ENCODE measurements at regions not wholly inside any gene's neighbourhood (a gene's known extent, or its start where the extent isn't known, plus 50 kb on each side); places are given as distances from the start of the nearest gene placed in this dataset.

DNA sequence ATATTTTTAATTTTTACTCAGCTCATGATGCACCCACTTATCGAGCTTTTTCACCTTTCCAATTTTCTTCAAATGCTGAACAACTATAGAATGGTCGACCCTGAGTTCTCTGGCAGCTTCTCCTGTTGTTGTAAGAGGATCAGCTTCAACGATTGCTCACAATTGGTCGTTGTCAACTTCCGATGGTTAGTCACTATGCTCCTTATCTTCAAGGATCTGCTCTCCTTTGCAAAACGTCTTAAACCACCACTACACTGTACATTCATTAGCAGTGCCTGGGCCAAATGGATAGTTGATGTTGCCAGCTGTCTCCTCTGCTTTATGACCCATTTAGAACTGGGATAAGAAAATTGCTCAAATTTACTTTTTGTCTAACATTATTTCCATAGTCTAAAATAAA is 385.9 kb upstream of the LYPLAL1 start:
- intact Hi-C loops (cut with DNase I) = no loop called here
- DNase-seq (ENCODE audit: low spot score) = no peak

DNA sequence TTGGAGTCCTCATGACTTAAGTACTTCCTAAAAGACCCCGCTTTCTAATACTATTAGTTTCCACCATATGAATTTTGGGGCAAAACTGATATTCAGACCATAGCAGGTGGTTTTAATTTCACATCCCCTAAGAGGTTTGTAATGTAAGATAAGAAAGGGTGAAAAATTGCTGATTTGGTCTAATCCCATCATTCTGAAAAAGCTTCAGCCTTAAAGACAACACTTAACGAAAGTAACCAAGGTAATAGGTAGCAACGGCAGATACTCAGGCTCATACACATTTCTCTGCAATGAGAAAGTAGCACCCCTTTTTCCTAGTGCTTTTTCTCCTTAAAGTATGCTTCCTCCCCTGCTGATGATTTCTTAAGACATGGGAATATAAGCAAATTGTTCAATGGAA is 376.9 kb upstream of the LYPLAL1 start:
- intact Hi-C loops (cut with DNase I) = no loop called here
- DNase-seq (ENCODE audit: low spot score) = no peak

DNA sequence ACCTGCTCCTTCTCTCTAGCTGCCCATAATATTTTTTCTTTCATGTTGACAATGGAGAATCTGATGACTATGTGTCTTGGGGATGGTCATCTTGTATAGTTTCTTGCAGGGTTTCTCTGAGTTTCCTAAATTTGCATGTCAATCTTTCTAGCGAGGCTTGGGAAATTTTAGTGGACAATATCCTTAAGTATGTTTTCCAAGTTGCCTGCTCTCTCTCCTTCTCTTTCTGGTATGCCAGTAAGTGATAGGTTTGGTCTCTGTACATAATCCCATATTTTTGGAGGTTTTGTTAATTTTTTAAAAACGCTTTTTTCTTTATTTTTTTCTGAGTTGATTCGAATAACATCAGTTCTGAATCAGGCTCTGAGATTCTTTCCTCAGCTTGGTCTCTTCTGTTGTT is 370.9 kb upstream of the LYPLAL1 start:
- DNase-seq (ENCODE audit: low spot score) = no peak
- intact Hi-C loops (cut with DNase I) = no loop called here

DNA sequence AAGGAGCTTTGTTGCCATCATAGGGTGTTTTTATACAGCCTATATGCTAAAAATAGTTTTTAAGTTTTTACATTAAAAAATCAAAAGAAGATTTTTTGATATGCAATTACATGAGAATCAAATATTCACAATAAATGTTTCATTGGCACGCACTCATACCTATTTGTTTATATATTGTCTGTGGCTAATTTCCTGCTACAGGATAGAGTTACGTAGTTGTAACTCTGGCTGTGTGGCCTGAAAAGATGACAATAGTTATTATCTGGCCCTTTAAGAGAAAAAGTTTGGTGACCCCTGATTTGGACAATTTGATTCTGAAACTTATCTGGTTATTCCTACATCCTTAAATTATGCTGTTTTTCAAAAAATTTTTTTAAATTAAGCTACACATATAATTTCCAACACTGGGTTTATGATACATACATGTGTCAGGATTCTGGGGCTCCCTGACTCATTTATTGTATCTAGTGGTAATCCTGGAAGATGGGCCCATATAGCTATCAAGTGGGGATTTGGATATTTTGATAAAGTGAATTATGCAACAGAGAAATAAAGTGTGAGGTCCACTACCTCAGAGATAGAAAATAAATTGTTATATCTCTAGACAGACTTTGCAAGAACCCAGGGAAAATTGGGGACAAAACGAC is 370.2 kb upstream of the LYPLAL1 start:
- no peak for DNase-seq (ENCODE audit: low spot score)
- intact Hi-C loops (cut with DNase I) = no loop called here

DNA sequence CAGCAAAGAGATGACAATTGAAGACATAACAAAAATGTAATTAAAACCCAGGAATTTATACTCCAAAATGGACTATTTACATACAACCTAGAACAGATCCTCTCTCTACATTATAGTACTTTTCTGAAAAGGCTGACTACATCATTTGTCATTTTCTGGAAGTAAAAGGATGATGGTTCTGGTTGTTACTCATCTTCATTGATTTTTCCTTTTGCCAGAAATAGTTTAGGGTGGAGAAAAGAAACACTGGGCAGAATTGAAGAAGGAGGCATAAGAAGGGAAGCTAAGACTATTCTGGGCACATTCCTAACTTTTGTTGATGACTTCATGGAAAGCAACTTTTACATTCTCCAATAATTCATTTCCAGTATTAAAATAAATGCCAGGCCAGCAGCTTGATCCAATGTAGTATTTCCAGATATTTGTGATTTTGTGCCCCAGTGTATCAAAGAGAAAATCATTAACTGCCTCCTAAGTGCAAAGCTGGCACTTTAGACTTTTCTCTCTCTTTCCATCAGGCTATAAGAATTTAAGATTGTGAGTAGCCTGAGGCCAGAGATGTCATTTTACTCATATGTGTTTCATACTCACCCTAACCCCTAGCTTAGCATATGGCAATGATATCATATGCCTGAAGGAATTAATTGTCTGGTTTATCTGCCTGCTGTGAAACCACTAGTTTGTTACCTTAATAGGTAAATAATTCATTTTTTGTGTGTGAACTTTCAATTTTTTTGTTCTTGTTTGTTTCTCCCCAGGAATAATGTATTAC is 369.5 kb upstream of the LYPLAL1 start:
- intact Hi-C loops (cut with DNase I) = no loop called here
- no peak for DNase-seq (ENCODE audit: low spot score)

DNA sequence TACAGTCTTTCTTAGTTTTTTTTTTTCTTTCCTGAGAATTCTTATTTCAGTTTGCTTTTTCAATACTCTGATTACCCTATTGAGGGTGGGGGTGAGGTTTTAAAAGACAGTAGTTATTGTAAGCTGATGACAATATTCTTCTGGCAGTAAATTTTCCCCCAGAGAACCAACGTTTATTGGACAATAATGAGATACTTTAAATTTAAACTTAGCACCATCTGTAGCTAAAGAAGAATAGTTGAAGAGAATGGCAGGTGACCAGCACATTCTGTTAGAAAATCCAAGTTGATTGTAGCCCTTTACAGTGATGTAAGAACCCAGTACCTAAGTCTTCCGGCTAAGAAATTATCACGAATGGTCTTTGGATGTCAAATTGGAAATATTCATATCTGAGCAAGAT is 364.6 kb upstream of the LYPLAL1 start:
- intact Hi-C loops (cut with DNase I) = no loop called here
- no peak for DNase-seq (ENCODE audit: low spot score)

DNA sequence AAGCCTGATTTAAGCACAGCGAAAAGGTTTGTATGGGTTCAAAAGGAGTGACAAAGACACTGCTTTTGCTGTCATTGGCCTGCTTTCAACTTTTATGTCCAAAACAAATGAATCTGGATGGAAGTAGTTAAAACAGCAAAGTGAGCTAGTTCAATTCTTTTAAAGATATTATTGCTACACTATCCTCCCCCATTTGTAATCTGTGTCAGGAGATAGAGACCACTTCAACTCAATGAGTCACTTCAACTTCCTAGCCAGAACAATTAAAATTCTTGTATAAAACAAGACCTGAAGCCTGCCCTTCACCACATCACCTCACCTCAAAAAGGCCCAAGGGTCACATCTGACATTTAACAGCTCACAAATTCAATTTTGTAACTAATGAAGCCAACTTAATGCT is 364.1 kb upstream of the LYPLAL1 start:
- intact Hi-C loops (cut with DNase I) = loop anchor here (2.0 to 10.0 kb wide), 2 partner anchors 329 to 465 kb away; partner anchors contain the start of gene TGFB2
- DNase-seq (ENCODE audit: low spot score) = no peak

DNA sequence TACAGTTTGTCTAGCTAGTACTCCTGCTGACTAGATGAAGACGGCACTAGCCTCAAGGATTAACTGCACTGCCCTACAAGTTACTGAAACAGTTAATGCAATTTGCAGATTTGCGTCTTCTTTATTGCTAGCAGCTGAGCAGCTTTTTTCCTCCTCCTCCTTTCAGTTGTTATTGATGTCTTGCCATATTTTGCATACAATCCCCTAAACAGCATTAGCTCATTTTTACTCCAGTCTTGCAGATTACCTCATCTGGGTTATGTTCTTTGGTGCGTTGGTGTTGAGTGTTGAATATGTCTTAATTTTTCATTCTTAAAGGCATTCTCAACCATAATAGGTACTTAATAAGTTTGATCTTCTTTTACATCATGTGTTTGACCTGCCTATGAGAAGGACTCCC is 363.4 kb upstream of the LYPLAL1 start:
- intact Hi-C loops (cut with DNase I) = loop anchor here (2.0 to 10.0 kb wide), 2 partner anchors 330 to 466 kb away; partner anchors contain the start of gene TGFB2
- no peak for DNase-seq (ENCODE audit: low spot score)

DNA sequence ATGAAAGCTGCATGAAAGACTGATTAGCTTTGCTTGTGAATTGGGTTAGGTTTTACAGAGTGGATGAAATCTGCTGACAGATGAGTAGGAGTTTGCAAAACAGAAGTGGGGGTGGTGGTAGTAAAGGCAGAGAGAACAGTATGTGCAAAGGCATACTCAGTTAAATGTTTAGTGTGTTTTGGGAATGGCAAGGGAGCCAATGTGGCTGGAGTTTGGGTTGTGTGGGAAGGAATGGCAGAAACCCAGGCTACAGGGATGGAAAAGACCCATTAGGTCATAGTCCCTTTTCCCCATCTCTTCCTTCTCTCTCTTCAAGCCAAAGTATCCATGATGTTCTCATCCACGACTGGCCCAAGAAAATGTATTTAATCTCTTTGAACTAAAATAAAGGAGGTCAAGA is 362.2 kb upstream of the LYPLAL1 start:
- intact Hi-C loops (cut with DNase I) = loop anchor here (2.0 to 10.0 kb wide), 2 partner anchors 331 to 467 kb away; partner anchors contain the start of gene TGFB2
- no peak for DNase-seq (ENCODE audit: low spot score)

DNA sequence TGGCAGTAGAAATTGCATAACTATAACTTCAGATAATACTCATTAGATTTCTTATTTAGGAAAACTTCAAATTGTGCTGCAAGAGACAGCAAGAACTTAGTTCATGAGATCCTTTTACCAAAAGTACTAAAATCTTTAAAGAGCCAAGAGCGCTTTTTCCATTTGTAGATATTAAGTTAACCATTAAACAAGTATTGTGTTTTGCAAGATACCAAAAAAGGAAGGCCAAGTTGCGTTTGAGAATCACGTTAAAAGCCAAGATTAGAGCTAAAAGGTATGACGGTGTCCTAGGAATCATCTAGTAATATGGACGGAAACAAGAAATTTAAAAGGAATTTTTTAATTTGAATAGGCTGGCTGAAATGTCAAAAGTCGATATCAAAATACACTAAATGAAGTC is 361.3 kb upstream of the LYPLAL1 start:
- intact Hi-C loops (cut with DNase I) = loop anchor here (10.0 kb wide), 1 partner anchor 468 kb away; the partner anchor contains the start of gene TGFB2
- no peak for DNase-seq (ENCODE audit: low spot score)

DNA sequence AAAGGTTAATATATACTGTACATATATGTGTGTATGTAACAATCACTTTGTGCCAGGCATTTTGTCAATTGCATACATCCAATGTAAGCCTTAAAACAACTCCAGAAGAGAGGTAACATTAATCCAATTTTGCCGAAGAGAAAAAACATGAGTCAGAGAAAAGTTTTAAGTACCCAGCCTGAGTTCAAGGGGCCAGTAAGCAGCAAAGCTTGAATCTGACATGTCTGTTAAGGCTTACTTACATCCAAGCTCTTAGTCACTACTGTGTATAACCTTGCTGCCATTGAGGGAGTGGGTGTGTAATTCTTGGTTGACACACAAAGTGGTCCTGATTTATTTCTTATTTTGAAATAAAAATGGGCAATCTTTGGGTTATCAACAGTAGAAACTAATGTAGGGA is 360.4 kb upstream of the LYPLAL1 start:
- intact Hi-C loops (cut with DNase I) = loop anchor here (10.0 kb wide), 1 partner anchor 468 kb away; the partner anchor contains the start of gene TGFB2
- no peak for DNase-seq (ENCODE audit: low spot score)

DNA sequence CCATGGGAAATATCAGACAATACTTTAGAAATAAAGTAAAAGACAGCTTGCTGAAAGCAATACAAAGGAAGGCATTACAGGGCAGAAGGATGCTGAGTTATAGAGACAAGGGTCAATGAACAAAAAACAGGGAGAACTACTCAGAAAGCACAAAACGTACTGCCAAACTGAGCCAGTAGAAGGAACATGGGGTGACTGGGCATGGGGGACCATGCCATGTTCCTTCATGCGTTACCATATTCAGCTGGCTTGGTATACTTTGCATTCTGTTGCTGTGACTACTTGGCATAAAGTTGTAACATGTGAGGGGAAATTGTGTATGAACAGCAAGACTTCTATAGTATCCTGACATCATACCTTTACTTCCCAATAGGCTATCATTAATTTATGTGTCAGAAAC is 358.6 kb upstream of the LYPLAL1 start:
- intact Hi-C loops (cut with DNase I) = loop anchor here (10.0 kb wide), 1 partner anchor 470 kb away; the partner anchor contains the start of gene TGFB2
- DNase-seq (ENCODE audit: low spot score) = no peak

DNA sequence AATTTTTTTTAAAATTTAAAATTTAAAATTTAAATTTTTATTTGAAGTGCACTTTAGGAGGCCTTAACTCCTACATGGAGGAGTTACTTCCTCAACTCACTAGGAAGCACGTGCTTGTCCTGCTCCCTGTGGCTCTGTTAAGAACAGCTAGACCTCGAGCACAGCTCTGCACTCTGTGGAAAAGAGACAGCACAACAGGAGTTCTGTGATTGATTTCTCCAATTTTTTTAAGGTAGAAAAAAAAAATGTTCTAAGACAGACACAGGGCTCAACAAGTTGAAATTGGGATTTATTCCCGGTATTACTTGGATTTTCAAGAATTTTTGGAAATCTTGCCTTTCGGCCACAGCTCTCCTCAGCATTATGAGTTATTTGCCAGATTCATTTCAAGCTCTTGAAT is 356.6 kb upstream of the LYPLAL1 start:
- DNase-seq (ENCODE audit: low spot score) = no peak
- intact Hi-C loops (cut with DNase I) = loop anchor here (10.0 kb wide), 1 partner anchor 472 kb away; the partner anchor contains the start of gene TGFB2

DNA sequence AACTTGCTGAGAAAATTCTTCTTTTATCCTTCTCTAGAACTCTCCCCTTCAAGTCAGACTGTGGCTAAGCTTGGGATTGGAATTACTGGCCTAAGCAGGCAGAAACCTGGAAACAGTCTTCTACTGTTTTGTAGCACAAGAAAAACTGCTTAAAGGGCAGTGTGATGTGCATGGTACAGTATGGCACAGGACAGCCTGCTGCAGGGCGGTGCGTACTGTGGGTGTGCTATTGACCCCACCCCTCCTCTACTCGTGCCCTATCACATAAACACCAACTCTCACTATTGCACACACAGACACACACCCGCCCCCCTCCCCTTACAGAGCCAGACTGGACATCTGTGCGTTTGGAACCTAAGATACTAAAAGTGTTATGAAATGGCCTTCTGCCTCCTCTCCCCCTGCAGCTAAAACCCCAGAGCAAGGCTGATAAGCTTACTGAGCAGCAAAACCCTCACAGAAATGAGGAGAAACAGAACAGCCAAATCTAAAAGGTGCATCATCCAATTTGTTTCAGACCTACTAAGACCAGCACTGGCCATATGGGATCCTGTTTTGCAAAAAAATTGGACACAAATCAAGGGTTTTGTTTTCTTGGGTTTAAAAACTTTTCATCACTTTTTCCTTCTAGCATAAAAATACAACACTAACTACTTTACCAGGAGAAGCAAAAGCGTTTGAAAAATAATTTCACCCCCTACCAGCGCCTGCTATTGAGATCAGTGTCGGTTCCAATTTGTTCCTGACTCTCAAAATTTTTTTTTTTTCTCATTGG is 355.8 kb upstream of the LYPLAL1 start:
- no peak for DNase-seq (ENCODE audit: low spot score)
- intact Hi-C loops (cut with DNase I) = loop anchor here (10.0 kb wide), 1 partner anchor 473 kb away; the partner anchor contains the start of gene TGFB2

DNA sequence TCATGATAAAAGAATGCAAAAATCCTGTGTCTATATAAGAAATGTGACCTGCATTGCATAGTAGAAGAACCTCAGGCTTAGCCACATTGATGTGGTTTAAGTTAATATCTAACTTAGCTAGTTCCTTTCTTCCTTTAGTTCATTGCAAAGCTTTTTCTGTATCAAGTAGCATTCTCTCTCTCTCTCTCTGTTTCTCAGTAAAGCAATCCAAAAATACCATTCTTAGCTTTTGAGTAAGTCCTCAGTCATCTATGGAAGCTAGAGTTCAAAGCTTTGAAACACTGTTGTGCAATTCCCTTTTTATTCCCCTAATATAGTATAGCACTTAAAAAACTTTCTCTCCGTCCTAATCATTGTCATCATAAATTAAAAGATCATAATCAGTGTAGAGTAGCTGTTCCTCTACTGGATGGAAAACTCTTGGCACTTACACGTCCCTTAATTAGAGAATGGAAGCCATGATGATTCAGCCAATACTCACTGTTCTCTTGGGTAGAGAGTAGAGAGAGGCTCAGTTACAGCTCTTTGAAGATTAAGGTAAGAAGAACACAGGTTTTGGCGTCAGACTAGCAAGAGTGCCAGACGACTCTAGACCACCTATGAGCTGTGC is 350.3 kb upstream of the LYPLAL1 start:
- no peak for DNase-seq (ENCODE audit: low spot score)
- intact Hi-C loops (cut with DNase I) = no loop called here

DNA sequence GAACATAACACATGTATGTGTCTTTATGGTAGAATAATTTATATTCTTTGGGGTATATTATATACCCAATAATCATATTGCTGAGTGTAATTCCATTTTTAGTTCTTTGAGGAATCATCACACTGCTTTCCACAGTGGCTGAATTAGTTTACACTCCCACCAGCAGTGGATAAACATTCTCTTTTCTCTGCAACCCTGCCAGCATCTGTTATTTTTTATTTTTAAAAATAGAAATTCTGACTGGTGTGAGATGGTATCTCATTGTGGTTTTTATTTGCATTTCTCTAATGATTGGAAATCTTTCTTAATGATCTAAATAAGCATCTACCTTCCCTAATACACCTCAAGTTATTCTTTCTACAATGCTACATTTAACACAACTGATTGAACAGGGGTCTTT is 346.2 kb upstream of the LYPLAL1 start:
- intact Hi-C loops (cut with DNase I) = no loop called here
- DNase-seq (ENCODE audit: low spot score) = no peak

DNA sequence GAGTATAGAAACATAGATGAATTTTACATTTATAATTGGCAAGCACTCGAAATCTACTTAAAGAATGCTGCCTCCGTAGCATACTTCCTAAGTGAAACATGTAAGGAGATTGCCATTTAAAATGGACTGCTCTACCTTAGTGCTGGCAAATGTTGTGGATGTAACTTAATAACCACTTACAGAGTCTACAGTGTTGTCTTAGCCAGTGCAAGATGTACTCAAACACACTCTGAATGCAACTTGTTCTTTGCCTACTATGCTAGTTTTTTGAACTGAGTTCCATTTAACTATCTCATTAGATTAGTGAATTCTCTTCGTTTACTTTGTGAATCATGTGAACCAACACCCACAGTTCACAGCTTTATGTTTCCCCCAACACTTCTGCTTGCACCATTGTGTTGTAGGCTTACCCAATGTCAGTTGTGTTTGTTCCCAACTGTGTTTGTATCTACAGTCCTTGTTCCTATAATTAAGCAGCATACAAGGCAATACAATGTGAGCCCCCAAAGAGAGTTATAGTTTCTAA is 345.5 kb upstream of the LYPLAL1 start:
- intact Hi-C loops (cut with DNase I) = no loop called here
- DNase-seq (ENCODE audit: low spot score) = no peak

DNA sequence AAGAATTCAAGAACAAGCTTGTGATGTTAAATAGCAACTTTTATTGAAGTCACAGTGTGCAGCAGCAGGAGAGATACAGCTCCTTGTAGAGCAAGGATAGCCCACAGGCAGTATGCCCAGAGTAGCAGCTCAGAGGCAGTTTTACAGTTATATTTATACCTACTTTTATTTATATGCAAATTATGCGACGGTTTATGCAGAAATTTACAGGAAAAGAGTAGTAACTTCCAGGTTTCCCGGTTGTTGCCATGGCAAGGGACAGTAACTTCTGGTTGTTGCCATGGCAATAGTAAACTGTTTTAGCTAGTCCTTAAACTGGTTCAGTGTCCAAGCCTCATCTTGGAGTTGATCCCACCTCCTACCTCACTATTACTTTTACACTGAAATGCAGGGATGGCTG is 344.6 kb upstream of the LYPLAL1 start:
- DNase-seq (ENCODE audit: low spot score) = no peak
- intact Hi-C loops (cut with DNase I) = no loop called here

DNA sequence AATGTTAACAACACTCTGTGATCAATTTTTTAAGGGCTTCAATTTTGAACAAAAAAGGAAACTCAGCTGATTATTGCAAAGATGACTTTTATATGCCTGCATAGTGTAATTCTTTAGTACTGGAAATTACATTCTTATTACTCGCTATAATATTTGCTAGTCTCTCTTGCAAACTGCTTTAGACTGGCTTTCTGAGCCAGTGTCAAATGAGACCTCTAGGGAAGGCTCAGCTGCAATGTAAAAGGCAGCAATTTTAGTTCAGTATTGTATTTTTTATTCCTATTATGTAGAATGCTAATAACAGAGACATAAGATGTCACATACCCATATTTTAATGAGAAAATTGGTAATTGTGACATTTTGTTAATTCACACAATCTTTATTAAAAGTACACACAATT is 338.1 kb upstream of the LYPLAL1 start:
- DNase-seq (ENCODE audit: low spot score) = no peak
- intact Hi-C loops (cut with DNase I) = no loop called here

DNA sequence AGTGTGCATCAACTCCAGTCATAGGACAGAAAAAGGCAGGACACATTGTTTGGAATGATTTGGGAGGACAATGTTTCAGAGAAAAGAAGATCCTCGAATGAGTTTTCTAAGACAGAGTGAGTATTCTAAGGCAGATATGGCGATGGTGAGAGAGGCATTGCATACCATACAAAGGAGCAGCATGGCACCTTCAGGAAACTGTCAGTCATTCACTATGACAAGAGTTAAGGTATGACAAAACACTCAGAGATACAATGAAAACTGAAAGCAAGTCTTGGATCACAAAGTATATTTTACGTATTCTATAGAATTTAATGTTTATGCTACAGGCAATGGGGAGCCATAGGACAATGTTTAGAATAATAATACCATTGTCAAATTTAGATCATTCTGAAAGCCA is 337.4 kb upstream of the LYPLAL1 start:
- intact Hi-C loops (cut with DNase I) = no loop called here
- DNase-seq (ENCODE audit: low spot score) = no peak
